Type B pancreatic cell (in vitro differentiated cells): ENCODE measurements at regions not wholly inside any gene's neighbourhood (a gene's known extent, or its start where the extent isn't known, plus 50 kb on each side); places are given as distances from the start of the nearest gene placed in this dataset.

ENCODE experiments used
- DNase-seq: peaks from one replicate; pipeline ENCODE4 v3.0.0; 2021; ENCODE audit warnings: mixed read lengths; ENCODE audit not compliant: unreplicated experiment; ENCODE audit errors: extremely low spot score
- H3K27ac Mint-ChIP-seq: 2 replicates; pipeline ENCODE4 v1.8.0; 2021; ENCODE audit warnings: mild to moderate bottlenecking, mixed read lengths
- H3K27me3 Mint-ChIP-seq: 2 replicates; pipeline ENCODE4 v1.8.0; 2021; ENCODE audit warnings: mixed read lengths
- H3K36me3 Mint-ChIP-seq: 2 replicates; pipeline ENCODE4 v1.8.0; 2021; ENCODE audit warnings: mixed read lengths
- H3K4me1 Mint-ChIP-seq: one replicate; pipeline ENCODE4 v1.8.0; 2021; ENCODE audit warnings: mixed read lengths; ENCODE audit not compliant: unreplicated experiment
- H3K4me3 Mint-ChIP-seq: 2 replicates; pipeline ENCODE4 v1.8.0; 2021; ENCODE audit warnings: mild to moderate bottlenecking, mixed read lengths
- H3K9me3 Mint-ChIP-seq: 2 replicates; pipeline ENCODE4 v1.8.0; 2021; ENCODE audit warnings: mixed read lengths
- CTCF ChIP-seq: fragments of 200-600 bp; sonication (generic); conservative IDR thresholded peaks from 2 replicates; pipeline ENCODE4 v1.5.0; 2021; ENCODE audit warnings: antibody characterized with exemption, mild to moderate bottlenecking

- H3K4me1 Mint-ChIP-seq: peaks cover 7% of the 10 kb centered on the region
- no peak overlapping the region for H3K27ac Mint-ChIP-seq
- no peak overlapping the region for H3K4me3 Mint-ChIP-seq
- peaks cover 7% of the 10 kb centered on the region for H3K9me3 Mint-ChIP-seq
- no peak for TF ChIP-seq CTCF
- DNase-seq: no peak
- H3K36me3 Mint-ChIP-seq: no peaks in the 10 kb centered on the region
- H3K27me3 Mint-ChIP-seq: peaks cover 2% of the 10 kb centered on the region
These were observed 545.9 kb downstream of the REEP3 start for GRCh38 chr10:64067009-64067606.

GRCh38 chr10:64067859-64068258 is 546.7 kb downstream of the REEP3 start:
- peaks cover 7% of the 10 kb centered on the region for H3K4me1 Mint-ChIP-seq
- H3K27me3 Mint-ChIP-seq: peaks cover 2% of the 10 kb centered on the region

GRCh38 chr10:64070241-64070640 is 549.0 kb downstream of the REEP3 start:
- Mint-ChIP-seq H3K4me3 (no peak overlapping the region), H3K9me3 (peaks cover 6% of the 10 kb centered on the region), H3K27me3 (peaks cover 2% of the 10 kb centered on the region), H3K4me1 (peaks cover 7% of the 10 kb centered on the region), H3K27ac (no peak overlapping the region), H3K36me3 (no peaks in the 10 kb centered on the region)
- DNase-seq: no peak
- TF ChIP-seq CTCF: no peak

More at GRCh38 chr10:64067859-64068258, 546.7 kb downstream of the REEP3 start:
- DNase-seq: no peak
- no peak overlapping the region for H3K27ac Mint-ChIP-seq
- no peak for TF ChIP-seq CTCF
- no peak overlapping the region for H3K4me3 Mint-ChIP-seq
- no peaks in the 10 kb centered on the region for H3K36me3 Mint-ChIP-seq
- peaks cover 7% of the 10 kb centered on the region for H3K9me3 Mint-ChIP-seq

GRCh38 chr10:64071218-64071617 is 550.0 kb downstream of the REEP3 start:
- DNase-seq: no peak
- H3K4me1 Mint-ChIP-seq: peaks cover 7% of the 10 kb centered on the region
- H3K36me3 Mint-ChIP-seq: no peaks in the 10 kb centered on the region
- no peak overlapping the region for H3K27ac Mint-ChIP-seq
- H3K9me3 Mint-ChIP-seq: no peaks in the 10 kb centered on the region
- no peak for TF ChIP-seq CTCF
- peaks cover 2% of the 10 kb centered on the region for H3K27me3 Mint-ChIP-seq
- no peak overlapping the region for H3K4me3 Mint-ChIP-seq

- TF ChIP-seq CTCF: no peak
- peaks cover 2% of the 10 kb centered on the region for H3K27me3 Mint-ChIP-seq
- H3K9me3 Mint-ChIP-seq: no peaks in the 10 kb centered on the region
These were observed 554.4 kb downstream of the REEP3 start for GRCh38 chr10:64075604-64076003.

More at GRCh38 chr10:64075604-64076003, 554.4 kb downstream of the REEP3 start:
- no peak overlapping the region for H3K4me3 Mint-ChIP-seq
- no peaks in the 10 kb centered on the region for H3K4me1 Mint-ChIP-seq
- DNase-seq: no peak
- no peaks in the 10 kb centered on the region for H3K36me3 Mint-ChIP-seq
- no peak overlapping the region for H3K27ac Mint-ChIP-seq
